GM21717 (cell line): ENCODE measurements at regions not wholly inside any gene's neighbourhood (a gene's known extent, or its start where the extent isn't known, plus 50 kb on each side); places are given as distances from the start of the nearest gene placed in this dataset.

Source experiments
- ATAC-seq: cut with Tn5 transposase; IDR thresholded peaks from one replicate; pipeline ENCODE4 v1.9.1; 2021; ENCODE audit warnings: mild to moderate bottlenecking, moderate library complexity; ENCODE audit not compliant: unreplicated experiment

DNA sequence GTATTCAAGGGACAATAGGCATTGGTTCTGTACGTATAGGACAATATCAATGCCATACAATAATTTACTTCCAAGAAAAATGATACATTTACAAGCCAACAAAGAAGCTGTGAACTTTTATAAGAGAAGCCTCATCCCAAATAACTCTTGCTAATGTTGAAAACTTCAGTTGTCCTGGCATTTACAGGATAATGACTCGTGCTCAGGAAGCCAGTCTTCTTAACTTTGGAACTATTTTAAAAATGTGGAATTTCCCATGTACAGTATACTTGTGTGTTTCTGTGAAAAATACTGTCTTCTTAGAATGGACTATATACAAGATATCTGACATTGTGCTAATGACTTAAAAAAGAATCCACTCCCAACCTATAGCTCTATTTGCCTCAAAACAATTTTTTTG is 1479.3 kb upstream of the CDH9 start:
- no peak for ATAC-seq

DNA sequence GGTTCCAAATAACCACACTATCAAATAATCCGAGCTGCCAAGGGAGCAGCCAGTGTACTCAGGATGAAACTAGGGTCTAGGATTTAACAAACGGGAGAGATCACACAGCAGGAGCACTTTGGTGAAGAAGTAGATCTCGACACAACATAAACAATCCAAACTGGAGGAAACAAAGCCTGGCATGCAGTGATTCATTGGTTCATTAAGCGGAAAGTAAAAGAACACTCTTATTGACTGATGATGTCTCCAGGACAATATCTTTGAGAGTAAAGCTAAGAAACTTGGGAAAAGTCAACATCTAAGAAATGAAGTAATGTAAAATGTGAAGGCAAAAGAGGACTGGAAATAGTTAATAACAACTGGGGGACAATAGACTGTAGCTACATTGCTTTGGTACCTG is 1478.3 kb upstream of the CDH9 start:
- ATAC-seq, result no peak

DNA sequence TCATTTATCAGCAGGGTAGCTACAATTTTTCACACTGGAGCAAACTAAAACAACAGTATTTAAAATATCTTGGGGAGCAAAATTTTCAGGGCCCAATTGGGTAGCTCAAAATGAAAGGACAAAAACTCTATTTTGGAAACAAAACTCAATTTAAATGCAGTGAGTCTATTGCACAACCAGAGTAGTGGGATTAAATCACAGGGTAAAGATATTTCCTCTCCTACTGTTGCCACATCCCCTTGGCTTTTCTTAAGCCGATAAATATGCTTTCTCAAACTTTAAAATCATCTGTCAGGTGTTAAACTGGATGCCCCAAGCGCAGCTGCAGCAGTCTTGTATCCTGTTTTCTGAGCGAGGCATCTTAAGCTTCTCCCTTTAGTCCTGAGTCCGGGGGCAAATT is 1474.3 kb upstream of the CDH9 start:
- no peak for ATAC-seq

DNA sequence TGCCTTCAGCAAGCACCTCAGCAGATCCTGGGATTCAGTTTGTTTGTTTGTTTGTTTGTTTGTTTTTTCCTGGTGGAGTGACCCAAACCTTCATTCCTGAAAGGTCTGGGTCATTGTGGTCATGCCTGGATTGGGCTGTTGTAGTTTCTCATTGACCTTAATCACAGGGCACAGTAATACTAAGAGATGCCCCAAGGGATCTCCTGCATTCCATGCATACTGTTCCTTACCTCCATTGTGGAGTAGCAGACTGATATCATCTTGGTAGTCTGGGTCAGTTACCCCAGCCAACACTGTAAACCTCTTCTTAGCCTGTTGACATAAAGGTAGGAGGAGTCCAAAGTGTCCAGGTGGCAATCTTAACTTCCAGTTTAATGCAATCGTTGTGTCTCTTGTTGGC is 1466.7 kb upstream of the CDH9 start:
- no peak for ATAC-seq

DNA sequence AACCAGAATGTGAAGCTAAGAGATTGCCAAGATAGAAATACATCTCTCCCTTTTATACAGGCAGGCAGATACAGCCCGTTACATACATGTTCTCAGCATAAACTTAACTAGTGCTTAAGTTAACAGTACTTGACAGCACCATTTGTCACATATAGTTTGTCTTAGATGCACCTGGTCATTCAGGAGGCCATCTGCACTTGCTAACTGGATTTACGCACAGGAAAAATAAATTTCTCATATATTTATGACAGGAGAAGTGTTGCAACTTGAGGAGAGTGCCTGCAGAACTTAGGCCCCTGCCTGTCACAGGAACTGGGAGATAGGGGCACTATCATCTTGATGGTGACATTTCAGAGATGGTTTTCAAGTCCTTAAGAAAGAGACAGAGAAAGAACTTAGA is 1462.1 kb upstream of the CDH9 start:
- no peak for ATAC-seq

DNA sequence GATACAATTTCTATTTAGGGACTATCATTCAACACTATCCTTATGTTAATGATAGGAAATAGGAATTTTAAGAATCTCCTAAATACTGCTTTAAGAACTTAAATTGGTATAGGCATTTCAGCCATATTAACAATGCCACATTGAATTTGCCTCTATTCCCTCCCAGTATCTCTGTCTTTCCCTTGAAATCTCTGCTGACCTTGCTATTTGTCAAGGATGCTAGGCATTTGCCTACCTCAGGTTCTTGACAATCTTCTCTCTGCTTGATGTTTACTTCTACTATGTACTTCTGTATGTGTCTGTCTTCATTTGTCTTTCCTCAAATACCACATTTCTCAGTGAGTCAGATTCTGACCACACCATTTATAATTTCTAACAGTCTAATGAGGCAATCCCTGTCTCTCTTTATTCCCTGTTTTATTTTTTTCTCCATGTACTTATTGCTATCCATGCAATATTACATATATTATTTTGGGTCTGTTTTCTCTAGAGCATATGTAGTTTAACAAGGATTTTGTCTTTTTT is 1461.4 kb upstream of the CDH9 start:
- no peak for ATAC-seq

DNA sequence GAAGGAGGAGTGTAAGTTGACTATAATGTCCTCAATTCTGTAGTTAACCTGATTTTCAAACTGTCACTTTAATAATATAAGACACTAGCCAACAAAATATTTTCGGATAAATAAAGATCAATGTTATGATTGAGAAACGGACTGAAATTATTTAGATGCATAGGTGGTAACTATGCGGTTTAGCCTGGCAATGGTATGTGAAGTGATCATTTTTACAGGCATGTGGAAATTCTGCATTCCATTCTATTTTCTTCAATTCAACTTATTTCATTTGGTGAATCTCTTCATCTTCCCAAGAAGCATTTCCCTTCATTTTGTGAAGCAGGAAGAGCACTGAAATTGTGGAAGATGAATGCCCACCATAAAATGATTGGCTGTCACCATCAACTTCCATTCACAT is 1457.5 kb upstream of the CDH9 start:
- ATAC-seq, result no peak

DNA sequence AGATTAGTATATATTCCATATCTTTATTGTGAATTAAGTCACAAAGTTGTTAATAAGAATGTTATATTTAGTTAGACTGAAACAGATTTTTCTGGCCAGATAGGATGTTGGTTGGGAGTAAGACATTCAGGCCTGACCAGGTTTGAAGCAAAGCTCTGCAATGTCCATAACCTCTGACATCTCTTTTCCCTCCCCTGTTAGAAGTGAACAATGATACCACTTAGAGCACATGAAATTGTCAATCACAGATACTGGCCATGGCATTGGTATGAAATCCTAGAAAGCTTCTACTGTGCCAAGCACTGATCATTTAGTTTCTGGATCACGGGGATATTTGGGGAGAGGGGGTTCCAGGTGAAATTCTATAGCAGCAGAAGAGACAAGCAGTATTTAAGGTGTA is 1455.1 kb upstream of the CDH9 start:
- ATAC-seq, result no peak

DNA sequence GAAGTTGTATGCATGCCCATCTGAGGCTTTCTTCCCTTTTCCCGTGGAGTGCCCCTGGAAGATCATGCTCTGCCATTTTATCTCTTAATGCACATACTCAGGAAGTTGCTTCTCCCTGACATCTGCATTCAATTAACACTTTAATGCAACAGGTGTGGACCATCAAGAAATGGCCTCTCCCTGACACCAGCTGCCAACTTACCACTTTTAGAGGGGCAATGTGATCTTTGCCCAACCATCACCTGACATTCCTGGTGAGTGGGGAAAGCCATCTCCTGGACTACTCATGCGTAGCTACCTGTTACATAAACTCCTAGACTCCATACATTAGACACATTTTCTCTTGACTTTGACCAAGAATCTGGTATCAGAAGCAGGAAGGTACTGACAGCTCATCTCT is 1450.4 kb upstream of the CDH9 start:
- no peak for ATAC-seq

DNA sequence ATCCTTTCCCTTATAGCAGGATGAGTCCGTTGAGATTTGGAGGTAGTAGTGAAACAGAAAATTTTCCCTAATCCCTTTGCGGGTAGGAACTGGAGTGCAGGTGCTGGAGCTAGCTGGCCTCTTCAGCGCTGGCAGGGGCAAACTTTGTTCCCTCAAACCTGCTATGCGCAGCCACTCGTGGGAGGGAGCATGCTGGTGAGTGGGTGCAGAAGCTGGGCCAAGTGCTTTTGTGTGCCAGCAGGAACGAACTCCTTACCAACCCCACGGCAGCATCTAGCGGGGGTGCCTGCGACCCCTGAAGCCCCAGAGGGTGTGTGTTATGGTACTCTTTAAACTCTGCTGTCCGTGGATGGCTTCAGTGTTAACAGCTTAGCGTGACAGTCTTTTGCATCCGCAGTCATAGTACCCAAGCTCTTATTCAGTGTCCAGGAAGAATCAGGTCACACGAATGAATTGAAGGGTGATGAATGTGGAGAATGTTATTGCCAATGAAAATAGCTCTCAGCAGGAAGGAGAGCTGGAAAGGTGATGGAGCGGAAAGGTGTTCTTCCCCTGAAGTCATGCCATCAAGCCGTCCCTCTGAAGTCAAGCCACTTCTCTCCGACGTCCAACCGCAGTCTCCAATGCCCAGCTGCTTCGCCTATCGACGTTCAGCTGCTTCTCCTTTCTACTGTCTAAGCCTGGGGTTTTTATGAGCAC is 1445.1 kb upstream of the CDH9 start:
- ATAC-seq, result no peak

DNA sequence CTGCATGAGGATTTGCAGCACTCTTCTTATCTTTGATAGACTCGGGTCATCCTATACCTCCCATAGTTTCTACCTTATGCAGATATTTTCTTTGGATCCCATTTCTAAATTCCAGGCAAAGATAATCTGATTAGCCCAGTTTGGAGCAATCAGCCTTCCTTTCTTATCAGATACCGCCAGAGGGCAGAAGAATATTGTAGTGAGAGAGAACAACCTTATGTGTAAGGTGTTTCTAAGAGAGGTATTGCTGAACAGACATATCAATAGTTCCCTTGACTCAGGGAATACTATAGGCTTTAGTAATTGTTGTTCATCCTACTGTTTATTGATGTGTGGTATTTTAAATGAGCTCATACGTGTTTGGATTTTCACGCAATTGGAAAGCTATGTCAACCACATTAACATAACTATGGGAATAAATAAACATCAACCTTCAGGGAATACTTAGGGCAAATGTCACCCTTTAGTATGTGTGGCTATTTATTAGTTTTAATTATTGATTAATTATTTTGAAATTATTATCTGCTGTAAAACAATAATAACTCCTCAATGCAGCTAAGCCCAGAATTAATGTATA is 1435.2 kb upstream of the CDH9 start:
- ATAC-seq, result no peak

DNA sequence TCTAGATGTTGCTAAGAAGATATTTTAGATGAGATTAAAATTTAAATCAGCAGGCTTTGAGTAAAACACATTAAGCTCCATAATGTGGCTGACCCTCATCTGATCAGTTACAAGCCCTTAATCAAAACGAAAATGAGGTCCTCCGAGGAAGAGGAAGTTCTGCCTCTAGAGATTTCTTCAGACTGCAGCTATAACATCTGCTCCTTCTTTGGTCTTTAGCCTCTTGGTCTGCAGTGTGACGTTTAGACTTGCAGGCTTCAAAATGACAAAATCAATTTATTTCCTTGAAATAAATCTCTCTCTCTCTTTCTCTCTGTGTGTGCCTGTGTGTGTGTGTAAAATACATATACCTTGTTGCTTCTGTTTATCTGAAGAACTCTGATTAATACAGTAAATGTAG is 1429.8 kb upstream of the CDH9 start:
- ATAC-seq, result no peak

DNA sequence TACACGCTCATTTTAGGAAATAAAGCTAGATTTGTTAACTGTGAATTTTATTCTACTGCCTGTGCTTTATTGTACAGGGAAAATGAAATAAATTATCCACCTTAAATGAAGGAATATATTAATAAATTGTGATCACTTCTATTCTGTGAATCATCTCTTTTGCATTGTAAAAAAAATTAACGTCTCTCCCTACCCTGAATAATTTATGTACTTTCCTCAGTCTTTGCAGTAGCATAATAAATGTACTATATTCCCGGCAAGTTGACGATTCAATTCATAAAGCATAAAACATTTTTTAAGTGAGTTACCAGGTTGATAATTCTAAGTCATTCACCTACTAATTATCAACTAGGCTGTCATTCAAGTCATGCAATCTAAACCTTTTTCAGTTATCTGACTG is 1425.3 kb upstream of the CDH9 start:
- ATAC-seq, result no peak

DNA sequence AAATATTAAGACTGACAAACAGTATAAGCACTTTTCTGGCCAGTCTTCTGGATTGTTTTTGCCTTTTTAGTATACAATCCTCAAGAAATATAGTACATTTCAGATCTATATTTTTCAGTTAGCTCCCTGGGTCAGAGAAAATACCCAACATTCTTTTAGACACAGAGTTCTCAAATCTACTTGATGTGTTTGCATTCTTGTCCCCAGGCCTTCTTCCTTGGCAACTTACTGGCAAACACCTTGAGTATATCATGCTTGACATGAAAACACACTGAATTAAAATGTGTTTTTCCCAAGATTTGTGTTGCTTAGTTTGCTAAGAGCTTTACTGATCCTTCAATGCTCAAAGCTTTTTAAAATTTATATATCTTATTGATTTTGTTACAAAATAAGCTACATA is 1413.1 kb upstream of the CDH9 start:
- ATAC-seq, result no peak

DNA sequence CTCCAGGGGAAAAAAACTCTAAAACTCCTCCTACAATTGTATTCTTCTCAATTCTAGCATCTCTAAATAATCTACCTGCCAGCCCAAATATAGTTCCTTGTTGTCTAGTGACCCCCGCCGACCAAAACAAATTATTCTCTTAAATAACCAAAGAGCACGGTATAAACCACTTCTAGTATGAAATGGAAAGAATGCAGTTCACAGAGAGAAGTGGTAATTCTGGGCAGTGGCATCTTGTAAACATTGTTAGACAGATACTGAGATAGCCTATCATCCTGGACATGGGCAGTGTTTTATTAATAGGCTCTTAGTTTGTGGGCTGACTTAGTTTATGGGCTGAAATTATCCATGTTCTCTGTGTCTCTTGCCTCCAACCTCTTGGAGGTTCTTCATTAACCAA is 1412.6 kb upstream of the CDH9 start:
- no peak for ATAC-seq

DNA sequence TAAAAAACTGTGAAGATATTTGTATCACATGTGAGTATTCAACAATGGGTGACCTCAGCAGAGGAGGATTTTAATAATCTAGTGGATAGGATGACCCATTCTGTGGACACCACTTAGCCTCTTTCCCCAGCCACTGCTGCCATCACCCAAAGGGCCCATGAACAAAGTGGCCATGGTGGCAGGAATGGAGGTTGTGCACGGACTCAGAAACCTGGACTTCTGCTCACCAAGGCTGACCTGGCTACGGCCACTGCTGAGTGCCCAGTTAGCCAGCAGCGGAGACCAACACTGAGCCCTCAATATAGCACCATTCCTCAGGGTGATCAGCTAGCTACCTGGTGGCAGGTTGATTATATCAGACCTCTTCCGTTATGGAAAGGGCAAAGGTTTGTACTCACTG is 1410.4 kb upstream of the CDH9 start:
- ATAC-seq, result no peak

DNA sequence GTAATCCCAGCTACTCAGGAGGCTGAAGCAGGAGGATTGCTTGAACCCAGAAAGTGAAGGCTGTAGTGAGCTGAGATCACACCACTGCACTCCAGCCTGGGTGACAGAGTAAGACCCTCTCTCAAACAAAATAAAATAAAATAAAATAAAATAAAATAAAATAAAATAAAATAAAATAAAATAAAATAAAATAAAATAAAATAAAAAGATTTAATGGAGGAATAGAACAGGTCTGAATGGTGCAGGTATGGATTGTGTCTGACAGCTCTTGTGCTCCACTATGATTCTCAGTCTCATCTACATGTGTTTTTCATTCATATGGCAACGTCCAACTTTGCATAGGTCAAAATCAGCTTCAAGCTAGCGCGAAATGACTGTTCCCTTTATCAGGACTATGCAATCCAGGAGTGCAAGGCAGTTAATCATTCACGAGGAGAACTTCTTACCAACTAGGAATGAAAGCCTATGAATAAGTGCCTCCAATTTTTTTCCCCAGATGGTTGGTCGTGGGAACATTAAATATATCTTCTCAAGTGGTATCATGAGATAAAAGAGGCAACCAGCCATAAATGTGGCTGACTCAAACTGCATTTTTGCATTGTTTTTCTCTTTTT is 1392.3 kb upstream of the CDH9 start:
- no peak for ATAC-seq

DNA sequence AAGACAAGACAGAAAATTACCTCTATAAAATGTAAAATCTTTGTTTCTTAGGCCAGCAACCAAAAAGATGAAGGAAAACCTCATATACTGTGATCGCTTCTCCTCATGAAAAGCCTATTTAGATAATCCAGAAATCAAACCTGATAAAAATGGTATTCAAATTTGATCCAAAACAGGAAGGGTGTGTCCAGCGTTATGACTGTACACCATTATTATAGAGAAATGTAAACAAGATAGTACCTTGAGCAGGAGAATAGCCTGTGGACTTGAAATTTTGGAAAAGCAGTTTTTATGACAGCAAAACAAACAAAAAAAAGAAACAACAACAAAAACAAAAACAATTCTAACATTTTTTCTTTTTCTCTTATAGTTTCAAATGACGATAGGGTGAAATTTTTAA is 1382.8 kb upstream of the CDH9 start:
- ATAC-seq, result no peak

DNA sequence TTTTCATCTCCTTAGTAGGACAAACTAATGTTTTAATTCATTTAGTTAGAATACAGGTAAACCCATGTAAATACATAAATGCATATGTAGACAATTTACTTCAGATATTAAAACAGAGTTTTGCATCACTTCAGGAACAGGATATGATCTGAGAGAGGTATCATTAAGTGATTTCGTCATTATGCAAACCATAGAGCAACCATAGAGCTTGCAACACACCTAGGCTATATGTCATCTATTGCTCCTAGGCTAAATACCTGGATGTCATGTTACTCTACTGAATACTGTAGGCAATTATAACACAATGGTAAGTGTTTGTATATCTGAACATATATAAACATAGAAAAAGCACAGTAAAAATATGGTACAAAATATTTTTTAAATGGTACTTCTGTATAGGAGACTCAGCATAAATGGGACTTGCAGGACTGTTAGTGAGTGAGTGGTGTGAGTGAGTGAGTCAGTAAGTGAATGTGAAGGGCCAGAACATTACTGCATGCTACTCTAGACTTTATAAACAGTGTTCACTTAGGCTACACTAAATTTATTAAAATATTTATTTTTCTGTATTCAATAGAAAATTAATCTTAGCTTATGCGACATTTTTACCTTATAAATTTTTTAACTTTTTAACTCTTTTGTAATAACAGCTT is 1377.5 kb upstream of the CDH9 start:
- no peak for ATAC-seq

DNA sequence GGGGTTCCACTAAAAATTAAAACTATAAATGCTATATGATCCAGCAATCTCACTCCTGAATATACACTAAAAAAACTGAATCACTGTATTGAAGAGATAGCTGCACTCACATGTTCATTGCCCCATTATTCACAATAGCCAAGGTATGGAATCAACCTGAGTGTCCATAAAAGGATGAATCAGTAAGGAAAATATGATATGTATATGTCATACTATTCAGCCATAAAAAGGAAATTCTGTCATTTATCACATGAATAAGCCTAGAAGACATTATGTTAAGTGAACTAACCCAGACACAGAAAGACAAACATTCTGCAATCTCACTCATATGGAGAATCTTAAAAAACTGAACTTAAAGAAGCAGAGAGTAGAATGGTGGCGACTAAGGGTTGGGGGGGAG is 1376.2 kb upstream of the CDH9 start:
- no peak for ATAC-seq

DNA sequence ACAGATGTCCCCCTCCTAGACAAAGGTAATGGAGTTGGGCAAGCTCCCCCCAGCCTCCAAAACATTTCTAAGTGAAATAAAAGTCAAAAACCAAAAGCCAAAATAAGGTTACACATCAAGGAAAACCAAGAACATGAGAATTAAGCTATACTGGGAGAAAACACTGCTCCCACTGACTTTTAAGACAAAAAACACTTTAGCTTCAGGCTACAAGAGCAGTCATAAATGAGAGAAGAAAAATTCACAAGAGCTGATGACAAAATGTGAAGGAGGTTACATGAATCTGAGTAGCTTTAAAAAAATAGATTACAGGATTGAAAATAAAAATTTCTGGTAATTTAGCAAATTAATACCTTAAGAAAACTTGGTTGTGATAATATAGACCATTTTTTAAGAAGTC is 1370.3 kb upstream of the CDH9 start:
- ATAC-seq, result no peak

DNA sequence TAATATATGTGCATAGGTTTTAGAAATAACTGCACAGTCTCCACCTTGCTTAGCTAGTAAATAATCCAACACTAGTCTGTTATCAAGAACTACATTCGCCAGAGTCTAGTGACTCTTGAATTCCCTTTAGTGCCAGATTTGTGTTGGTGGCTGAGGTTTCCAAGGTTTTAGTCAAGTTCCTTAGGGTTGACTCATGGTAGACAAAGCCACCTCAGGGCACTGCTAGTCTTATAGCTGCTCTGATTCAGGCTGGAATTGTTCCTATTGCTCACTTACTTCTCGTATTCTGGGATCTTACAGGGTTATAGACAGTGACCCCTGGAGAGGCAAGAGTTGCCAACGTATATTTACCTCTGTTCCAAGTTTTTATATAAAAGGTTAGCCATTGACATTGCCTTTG is 1369.8 kb upstream of the CDH9 start:
- ATAC-seq, result no peak
